GM19397 (cell line): ENCODE measurements at regions not wholly inside any gene's neighbourhood (a gene's known extent, or its start where the extent isn't known, plus 50 kb on each side); places are given as distances from the start of the nearest gene placed in this dataset.
A peak's percentile ranks its signal among the peaks of the same experiment; 100 is the strongest.
"Not testable (repeated sequence)": the region's sequence is repeated elsewhere in the genome, so short reads cannot be mapped to it uniquely, and the experiment has no call there.

Experiments
- ATAC-seq: cut with Tn5 transposase; IDR thresholded peaks from one replicate; pipeline ENCODE4 v1.9.1; 2021; ENCODE audit warnings: mild to moderate bottlenecking, moderate library complexity; ENCODE audit not compliant: unreplicated experiment

GRCh38 chr1:57616921-57617320 lies 193.1 kb upstream of the DAB1 start:
- no peak for ATAC-seq

- no peak for ATAC-seq
Observed at GRCh38 chr1:57615956-57616355, 192.1 kb upstream of the DAB1 start.

- no peak for ATAC-seq
Observed at GRCh38 chr1:57612833-57613232, 189.0 kb upstream of the DAB1 start.

- ATAC-seq = no peak
Observed at GRCh38 chr1:57605933-57606332, 182.1 kb upstream of the DAB1 start.

- ATAC-seq = no peak
Observed at GRCh38 chr1:57603696-57604095, 179.8 kb upstream of the DAB1 start.

GRCh38 chr1:57600424-57600823 lies 176.6 kb upstream of the DAB1 start:
- no peak for ATAC-seq

GRCh38 chr1:57599236-57599994 lies 175.6 kb upstream of the DAB1 start:
- ATAC-seq = no peak

GRCh38 chr1:57597036-57597435 lies 173.2 kb upstream of the DAB1 start:
- ATAC-seq = no peak

- no peak for ATAC-seq
Observed at GRCh38 chr1:57594002-57594401, 170.1 kb upstream of the DAB1 start.

- no peak for ATAC-seq
Observed at GRCh38 chr1:57591842-57592241, 168.0 kb upstream of the DAB1 start.

- ATAC-seq = no peak
Observed at GRCh38 chr1:57590978-57591377, 167.1 kb upstream of the DAB1 start.

- ATAC-seq = no peak
Observed at GRCh38 chr1:57586842-57587241, 163.0 kb upstream of the DAB1 start.

- no peak for ATAC-seq
Observed at GRCh38 chr1:57578680-57579079, 154.8 kb upstream of the DAB1 start.

- no peak for ATAC-seq
Observed at GRCh38 chr1:57578099-57578498, 154.2 kb upstream of the DAB1 start.

- no peak for ATAC-seq
Observed at GRCh38 chr1:57576756-57577155, 152.9 kb upstream of the DAB1 start.

GRCh38 chr1:57572016-57572415 lies 148.2 kb upstream of the DAB1 start:
- no peak for ATAC-seq

- not testable (repeated sequence) for ATAC-seq
Observed at GRCh38 chr1:57558066-57558465, 134.2 kb upstream of the DAB1 start.

- no peak for ATAC-seq
Observed at GRCh38 chr1:57553666-57554065, 129.8 kb upstream of the DAB1 start.

- ATAC-seq = no peak
Observed at GRCh38 chr1:57551476-57551875, 127.6 kb upstream of the DAB1 start.

GRCh38 chr1:57550092-57550491 lies 126.2 kb upstream of the DAB1 start:
- ATAC-seq = peak; percentile 79

- no peak for ATAC-seq
Observed at GRCh38 chr1:57549300-57549699, 125.4 kb upstream of the DAB1 start.

- no peak for ATAC-seq
Observed at GRCh38 chr1:57546549-57547330, 122.9 kb upstream of the DAB1 start.
